SH-SY5Y (cell line): ENCODE measurements at regions not wholly inside any gene's neighbourhood (a gene's known extent, or its start where the extent isn't known, plus 50 kb on each side); places are given as distances from the start of the nearest gene placed in this dataset.

ENCODE experiments used
- GATA2 ChIP-seq: IDR thresholded peaks from 2 replicates; pipeline ENCODE4 v1.6.1; 2011; ENCODE audit warnings: mild to moderate bottlenecking, low read depth, low read length
- GATA3 ChIP-seq: IDR thresholded peaks from 2 replicates; pipeline ENCODE4 v1.6.1; 2011; ENCODE audit warnings: low read depth, mild to moderate bottlenecking, low read length, moderate library complexity

GRCh38 chr15:79193549-79193948, 89.0 kb upstream of the ANKRD34C start:
- TF ChIP-seq GATA3 (no peak), GATA2 (no peak)
